NCI-H510A treated with DMSO at 0.1 percent for 48 hours (cell line): ENCODE measurements at regions not wholly inside any gene's neighbourhood (a gene's known extent, or its start where the extent isn't known, plus 50 kb on each side); places are given as distances from the start of the nearest gene placed in this dataset.
"Not testable (repeated sequence)": the region's sequence is repeated elsewhere in the genome, so short reads cannot be mapped to it uniquely, and the experiment has no call there.

ENCODE experiments used
- DNase-seq: peaks from one replicate; lab custom pipeline; 2025; lab: John Stamatoyannopoulos, UW

DNA sequence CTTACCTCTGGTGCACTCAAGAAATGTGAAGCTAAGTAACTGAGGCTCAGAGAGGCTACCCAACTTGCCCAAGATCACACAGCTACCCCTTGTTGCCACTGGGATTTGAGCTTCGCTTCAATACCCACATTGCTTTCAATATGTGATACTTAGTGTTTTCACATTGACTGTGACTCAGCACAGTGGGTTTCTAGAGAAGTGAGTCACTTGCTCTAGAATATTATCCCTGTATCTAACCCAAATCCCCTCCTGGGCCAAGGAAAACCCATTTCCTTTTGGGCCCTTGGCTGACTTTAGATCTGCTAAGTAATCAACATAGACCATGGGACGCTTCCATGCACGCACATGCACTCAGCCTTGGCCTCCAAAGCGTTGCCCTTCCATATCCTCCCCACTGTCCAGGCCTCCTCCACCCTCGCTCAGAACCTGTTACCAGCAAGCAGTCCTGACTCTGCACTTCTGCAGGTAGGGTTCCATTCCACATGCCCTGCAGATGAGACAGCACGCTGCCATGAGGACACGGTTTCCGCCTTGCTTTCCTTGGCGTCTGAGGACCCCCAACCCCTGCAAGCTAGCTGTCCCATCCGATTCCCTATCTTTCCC, 87.7 kb upstream of the CHST15 start:
- no peak for DNase-seq

DNA sequence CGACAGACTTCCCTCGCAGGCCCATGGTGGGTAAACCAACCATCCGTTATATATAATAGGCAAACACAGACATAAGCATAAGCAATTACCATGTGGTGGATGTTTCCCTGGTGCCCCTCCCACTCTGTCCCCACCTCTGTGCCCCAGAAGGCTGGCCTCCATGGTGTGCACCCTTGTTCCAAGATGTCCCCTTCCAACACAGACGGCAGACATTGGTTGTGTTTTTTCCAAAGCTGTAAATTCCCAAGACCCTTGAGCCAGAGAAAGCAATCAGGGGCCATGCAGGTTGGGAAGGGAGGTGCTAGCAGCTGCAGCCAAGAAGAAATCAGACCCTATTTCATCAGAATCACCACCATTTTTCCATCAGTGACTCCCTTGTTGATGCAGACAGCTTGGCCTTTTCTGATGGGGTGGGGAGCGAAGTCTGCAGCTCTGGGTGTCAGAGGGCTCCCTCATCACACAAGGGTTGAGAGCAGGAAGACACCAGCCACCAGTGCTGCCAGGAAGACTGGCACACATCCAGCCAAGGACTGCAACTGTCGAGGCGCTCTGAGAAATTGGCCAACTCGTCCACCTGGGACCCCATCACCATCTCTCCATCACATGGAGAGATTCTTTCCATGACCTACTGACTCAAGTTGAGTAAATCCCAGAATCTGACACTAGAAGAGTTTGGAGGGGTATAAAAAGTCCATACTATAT, 86.8 kb upstream of the CHST15 start:
- no peak for DNase-seq

DNA sequence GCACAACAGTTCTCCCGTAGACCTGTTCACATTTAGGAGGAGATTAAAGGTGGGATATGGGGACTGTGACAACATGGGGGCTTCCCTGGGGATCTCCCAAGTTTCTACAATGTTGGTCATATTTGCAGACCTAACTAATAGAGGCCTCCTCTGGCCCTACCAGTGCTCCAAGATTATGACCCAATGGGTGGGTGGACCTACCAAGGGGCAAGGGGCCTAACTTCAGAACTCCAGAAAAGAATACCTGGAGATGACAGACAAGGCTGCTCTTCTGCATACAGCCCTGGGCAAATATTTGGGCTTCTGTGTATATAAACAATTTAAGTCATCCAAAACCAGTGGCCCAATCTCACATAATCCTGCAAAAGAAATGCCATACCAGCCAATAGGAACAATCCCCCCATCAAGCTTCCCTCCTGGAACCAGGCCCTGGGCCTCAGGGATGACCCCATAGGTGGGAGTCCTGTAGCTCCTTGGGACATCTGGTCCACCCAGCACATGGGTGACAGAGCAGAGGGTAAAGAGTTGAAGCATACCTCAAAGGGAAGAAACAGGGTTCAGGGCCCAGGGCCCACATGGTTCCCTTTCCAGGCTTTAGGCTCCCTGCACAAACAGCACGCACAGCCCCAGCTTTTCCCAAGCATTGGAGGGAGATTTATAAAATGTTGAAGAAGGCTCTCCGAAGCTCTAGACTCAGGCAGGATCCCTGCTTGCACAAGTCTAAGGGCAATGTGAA, 86.1 kb upstream of the CHST15 start:
- no peak for DNase-seq

DNA sequence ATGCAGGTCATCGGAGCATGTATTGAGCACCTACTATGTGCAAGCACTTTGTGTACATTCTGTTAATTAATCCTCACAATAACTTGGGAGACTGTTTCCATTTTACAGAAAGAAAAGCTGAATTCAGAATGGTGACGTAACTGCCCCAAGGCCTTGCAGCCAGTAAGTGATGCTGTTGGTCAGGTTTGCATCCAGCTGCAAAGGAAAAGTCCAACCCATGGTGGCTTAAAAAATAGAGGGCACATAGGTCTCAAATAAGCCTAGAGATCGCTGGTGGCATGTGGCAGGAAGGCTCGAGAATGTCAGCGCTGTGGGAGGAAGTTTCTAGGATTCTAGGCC, 83.8 kb upstream of the CHST15 start:
- DNase-seq: no peak

DNA sequence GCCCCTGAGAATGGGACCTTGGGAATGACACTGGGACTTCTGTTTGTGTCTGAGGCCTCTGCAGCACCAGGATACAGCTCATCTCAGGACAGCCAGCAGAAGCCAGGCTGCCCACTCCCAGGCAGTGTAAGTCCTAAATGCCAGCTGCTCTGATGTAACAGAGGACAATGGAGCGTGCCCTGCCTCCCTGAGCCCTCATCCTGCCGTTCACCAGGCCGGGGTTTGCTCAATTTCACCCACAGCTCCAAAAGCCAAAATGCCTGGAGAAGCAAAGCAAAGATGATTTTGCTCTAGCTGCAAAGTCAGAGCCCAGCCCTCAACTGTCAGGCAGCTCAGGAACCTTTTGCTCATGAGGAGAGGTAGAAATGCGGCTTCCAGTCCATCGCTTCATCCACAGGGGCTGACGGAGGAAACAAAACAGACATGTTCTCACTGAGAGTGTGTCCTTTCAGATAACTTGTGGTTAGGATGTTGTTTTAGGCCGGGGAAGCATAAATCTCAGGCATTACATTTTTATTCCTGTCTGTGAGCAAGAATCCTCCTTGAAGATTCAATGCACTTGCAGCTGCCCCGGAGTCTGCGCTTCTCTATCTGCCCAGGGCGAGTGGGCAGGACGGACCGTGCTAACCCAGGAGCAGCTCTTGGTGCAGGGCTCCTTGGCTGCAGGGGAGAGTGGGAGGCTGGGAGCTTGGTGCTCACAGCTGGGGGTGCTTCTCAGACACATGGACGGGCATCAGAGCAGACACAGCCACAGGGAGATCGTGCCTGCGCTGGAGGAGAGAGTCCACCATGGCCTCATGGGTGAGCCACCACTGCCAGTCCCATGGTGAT, 83.2 kb upstream of the CHST15 start:
- no peak for DNase-seq

DNA sequence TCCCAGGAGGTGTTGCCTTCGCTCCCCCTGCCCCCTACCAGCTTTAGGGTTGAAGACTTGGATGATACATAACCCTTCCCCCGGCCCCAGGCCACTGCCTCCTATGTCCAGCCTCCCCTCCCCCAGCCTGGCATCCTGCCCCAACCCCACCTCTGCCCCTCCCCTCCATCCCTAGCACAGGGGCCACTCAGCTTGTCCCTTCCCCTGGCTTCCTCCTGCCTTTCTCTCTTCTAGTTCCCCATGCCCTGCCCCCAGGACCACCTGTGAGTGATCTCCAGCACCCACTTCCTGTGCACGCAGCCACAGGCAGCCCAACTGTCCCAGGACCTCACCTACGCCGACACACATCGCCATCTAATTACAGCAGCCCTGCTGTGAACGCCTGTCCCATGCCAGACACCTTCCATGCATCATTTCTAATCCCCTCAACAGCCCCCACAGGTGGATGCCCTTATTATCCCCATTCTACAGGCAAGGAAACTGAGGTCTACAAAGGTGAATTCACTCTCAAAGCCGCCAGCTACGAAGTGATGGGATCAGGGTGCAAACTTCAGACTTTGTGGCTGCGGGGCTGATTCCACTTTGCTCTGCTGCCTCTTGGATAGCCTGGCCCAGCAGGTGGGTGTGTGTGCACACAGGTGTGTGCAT, 82.4 kb upstream of the CHST15 start:
- DNase-seq: no peak

DNA sequence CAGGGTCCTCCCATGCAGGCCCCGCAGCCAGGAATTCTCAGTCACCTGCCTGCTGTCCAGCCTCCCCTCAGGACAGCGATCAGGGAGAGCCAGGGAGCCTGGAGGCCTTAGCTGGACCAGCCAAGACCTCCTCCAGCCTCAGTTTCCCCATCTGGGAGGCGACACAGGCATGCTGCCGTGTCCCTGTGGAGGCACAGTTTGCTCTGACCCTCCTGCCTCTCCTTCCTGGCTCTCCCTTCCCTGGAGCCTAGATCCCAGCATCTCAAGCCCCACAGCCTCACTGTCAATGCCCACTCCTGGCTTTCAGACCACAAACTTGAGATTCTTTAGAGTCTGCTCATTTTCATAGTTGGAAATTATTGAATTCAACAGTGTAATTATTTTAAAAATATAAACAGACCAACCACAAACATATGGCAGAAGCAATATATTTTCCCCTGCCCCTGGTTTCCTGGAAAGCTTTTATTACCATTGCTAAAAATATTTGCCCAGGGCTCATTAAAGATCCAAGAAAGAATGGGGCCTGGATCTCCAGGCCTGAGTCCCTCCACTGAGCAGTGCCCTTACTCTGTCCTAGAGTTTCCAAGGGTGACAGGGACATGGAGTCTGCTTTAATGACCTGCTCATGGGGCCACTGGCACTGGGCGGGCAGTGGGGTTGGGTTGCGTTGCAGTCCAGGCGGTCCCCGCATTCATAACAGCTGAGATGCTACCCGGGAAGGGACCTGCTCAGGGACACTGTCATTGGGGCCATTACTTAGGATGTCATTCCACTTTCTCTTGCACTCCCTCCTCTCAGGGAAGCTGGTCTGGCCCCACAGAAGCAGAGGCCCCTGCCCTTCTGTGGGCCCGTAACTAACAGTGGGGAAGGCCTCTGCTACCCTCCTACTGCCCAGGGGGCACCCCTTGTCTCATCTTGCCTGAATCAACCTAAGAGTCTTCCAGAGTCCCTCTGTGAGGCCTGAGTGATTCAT, 81.6 kb upstream of the CHST15 start:
- no peak for DNase-seq

DNA sequence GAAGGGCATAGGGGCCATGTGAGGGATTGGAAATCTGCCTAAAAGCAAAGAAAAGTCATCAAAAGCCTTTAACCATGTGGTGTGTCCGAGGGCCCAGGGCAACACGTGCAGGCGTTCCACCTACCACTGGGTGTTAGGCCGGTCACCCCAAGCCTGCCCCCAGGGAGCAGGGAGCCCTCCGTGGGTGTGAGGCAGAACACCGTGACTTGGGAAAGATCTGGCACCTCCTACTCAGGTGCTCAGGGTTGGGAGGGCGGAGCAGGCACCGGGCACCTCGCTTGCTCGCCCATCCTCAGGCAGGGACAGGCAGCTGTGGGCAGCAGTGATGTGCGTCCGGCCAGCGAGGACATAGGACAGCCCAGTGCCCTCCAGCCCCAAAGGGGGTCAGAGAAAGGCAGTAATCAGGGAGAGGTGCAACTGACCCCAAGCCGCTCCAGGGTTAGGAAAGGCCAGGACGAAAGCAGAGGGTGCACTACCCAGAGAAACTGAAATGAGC, 80.7 kb upstream of the CHST15 start:
- DNase-seq: no peak

DNA sequence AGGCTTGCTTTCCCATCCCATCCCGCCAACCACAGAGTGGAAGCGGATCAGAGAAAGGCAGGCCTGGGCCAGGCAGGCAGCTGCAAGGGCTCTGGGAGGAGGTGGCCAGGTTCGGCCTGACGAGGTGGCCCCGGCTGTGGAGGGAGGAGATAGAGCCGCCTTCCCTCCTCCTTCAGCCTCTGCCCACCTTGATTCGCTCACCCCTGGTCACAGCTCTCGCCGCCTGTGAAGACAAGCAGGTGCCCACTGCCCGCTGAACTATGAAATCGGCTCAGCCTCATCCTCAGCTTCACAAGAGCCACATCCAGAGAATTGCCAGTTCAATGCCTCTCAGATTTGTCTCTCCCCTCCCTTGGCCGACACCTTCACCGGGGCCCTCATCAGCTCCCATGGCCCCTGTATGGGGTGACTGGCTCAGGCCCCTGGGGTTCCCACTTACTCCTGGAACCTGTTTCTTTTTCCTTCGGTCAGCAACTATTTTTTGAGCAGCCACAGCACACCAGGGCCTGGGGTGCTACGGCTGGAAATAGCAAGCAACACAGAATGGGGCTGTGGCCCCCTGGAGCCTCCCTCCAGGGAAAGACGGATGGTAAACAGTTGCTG, 80.0 kb upstream of the CHST15 start:
- DNase-seq: no peak

DNA sequence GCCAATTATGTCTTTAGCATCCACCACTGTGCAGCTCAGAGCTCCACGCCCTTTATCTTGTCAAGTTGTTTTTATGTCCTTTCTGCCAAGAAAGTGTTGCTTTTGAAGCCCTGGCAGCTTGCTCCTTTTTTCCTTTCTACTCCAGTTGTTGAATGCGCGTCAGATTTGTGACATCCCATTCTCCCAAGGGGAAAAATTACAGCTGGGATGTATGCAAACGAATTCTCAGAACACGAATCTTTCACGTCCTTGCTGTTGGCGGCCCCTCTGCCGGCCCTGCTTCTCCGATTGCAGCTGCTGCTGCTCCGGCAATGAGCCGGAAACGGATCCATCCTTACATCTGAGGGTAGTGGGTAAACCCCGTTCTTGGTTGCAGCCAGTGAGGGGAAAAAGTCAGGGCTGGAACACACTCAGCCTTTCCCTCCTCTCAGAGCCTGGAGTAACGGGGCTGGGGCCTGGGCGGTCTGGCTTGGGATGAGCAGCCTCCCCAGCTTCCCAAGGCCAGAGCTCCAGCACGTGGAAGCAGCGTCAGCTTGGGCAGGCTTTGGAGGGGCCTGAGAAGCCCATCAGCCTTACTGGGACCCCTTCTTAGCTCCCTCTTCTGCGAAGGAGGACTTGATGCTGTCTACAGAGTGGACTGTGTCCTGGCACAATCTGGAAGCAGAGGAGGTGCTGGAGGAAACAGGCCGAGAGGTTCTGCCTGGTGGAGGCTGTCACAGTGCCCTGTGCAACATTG, 79.0 kb upstream of the CHST15 start:
- DNase-seq: no peak

DNA sequence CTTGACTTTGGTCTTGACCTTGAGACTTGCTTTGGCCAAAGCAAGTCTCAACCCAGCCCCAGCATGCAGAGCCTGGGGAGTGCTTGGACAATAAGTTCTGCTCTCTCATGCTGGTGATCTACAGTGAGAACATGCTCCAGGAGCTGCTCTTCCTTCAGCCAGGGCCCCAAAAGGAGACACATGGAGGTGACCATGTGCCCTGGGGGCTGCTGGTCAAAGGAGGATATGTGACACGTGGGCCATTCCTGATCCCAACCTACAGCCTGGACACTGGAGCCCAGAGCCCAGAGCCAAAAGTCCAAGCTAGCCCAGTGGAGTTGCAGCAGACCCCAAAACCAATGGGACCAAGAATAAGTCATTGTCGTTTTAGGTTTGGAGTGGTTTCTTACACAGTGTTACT, 78.2 kb upstream of the CHST15 start:
- DNase-seq: no peak

DNA sequence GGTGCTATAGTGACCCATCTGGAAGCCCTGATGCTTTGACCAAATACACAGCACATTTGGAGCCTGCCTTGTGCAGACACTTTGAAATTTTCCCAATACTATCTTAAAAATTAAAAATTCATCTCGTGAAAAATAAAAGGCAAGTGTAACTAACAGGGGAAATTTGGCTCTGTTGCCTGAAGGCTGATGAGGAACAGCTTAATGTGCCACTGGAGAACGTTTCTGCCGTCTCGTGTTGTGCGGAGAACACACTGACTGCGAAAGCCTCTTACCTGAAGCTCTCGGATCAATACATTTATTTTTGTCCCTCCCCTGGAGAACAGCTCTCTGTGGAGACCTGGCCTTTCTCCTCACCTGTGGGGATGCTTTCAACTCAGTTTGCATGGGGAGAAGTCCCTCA, 77.2 kb upstream of the CHST15 start:
- no peak for DNase-seq

DNA sequence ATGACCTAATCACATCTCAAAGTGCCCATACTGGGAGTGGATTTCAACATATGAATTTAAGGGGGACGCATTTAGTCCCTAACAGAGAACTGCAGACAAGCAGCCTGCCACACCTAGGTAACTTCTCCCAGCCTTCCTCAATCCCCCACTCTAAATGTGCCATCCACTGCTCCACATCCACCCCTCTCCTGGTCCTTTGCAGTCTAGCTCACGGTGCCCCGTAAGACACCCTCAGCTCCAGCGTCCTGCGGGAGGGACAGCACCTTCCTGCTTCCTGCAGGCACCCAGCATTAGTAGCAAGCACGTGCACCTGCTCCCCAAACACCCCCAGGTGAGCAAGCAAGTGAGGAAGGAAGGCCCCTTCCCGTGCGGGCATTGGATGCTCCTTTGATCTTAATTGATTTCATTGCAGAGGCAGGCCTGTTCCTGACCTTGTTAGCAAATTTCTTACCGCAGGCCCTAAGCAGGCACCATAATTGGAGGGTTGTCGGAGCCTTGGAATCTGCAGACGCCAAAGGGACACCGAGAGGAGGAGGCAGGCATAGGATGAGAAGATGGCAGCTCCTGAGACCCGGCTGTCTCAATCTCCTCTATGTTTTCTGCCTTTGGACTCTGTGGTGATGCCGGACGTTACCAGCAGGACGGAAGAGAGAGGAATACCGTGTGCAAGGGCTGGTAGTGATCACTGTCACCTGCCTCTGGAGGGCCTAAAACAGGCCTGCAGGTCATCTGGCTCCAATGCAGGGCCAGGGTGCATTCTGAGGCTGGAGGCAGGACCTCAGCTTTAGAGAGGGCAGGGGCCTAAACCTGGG, 75.8 kb upstream of the CHST15 start:
- no peak for DNase-seq

DNA sequence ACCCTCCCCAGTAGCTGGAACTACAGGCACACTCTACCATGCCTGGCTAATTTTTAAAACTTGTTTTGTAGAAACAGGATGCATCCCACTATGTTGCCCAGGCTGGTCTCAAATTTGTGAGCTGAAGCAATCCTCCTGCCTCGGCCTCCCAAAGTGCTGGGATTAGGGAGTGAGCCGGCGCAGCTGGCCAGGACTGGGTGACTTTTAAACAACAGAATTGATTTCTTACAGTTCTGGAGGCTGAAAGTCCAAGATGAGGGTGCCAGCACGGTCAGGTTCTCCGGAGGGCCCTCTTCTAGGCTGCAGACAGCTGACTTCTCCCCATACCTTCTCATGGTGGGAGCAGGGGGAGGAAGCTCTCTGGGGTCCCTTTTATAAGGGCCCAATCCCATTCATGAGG, 75.2 kb upstream of the CHST15 start:
- DNase-seq: no peak

DNA sequence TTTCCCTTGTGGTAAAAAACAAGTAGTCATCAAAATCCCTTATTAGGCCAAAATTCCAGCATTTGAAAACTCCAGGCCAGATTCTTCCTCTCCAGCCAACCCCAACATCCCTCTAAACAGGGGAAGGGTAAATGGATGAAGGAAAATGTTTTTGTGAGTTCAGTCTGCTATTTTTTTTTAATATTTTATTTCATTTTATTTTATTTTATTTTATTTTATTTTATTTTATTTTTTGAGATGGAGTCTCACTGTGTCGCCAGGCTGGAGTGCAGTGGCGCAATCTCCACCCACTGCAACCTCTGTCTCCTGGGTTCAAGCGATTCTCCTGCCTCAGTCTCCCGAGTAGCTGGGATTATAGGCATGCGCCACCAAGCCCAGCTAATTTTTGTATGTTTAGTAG, 74.5 kb upstream of the CHST15 start:
- DNase-seq: not testable (repeated sequence)

DNA sequence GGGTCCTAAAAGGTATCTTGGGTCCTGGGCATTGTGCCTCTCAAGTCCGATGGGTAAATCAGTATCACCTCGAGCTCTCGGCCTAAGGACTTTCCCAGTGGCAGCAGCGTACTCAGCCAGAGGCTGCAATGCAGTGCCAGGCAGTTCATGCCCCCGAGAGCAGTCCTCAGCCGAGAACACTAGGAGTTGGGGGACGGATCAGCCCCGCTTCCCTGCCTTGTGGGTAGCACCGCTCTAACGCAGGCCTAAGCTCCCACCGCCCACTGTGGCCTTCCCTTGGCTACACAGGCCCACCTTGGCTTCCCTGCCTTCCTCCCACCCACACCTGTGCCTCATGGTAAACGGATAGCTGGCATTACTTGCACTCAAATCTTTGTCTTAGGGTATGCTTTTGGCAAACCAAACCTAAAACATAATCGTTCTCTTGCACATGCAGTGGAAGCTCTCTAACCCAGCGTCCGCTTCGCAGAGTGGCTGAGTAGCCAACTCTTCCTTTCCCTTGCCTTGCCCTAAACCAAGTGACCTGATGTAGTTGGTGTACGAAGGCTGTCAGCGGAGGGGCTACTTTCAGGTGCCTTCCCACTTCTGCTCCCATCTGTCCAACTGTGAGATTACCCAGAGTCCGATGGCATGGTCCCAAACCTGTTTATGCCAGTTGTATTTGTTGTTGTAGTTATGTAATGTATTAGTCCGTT, 73.2 kb upstream of the CHST15 start:
- no peak for DNase-seq

DNA sequence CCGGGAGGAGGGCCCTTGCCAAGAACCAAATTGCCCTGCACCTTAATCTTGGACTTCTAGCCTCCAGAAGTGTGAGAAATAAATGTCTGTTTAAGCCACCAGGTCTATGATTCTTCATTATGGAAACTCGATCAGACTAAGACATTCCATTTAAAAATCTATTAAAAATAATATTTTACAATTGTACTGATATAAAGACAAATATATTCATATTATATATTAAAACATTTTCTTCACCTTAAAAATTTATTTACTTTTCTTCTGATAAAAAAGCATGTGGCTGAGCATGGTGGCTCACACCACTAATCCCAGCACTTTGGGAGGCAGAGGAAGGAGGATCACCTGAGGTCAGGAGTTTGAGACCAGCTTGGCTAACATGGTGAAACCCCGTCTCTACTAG, 72.4 kb upstream of the CHST15 start:
- no peak for DNase-seq

DNA sequence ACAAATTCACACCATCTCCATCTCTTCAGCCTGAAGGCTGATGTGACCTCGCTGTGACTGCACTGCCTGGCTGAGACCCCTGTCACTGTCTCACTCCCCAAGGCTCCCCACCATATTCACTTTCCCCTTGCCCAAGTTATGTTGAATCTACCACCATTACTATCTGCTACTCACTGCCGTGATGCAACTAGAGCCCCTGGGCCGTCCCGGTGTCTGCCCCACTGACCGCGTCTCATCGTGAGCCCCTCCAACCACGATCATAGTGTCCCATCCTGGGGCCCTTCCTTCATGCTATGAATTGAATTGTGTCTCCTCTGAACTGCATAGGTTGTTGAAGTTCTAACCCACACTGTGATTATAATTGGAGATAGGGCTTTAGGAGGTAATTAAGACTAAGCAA, 71.9 kb upstream of the CHST15 start:
- DNase-seq: no peak
